Osteocyte (in vitro differentiated cells): ENCODE measurements at regions not wholly inside any gene's neighbourhood (a gene's known extent, or its start where the extent isn't known, plus 50 kb on each side); places are given as distances from the start of the nearest gene placed in this dataset.

Source experiments
- DNase-seq: peaks from one replicate; pipeline ENCODE4 v3.0.0; 2021; ENCODE audit warnings: mixed read lengths; ENCODE audit not compliant: unreplicated experiment; ENCODE audit errors: extremely low spot score
- H3K27ac Mint-ChIP-seq: one replicate; pipeline ENCODE4 v1.8.0; 2021; ENCODE audit warnings: mild to moderate bottlenecking, mixed read lengths; ENCODE audit not compliant: unreplicated experiment
- H3K27me3 Mint-ChIP-seq: one replicate; pipeline ENCODE4 v1.8.0; 2021; ENCODE audit warnings: mixed read lengths; ENCODE audit not compliant: unreplicated experiment
- H3K36me3 Mint-ChIP-seq: one replicate; pipeline ENCODE4 v1.8.0; 2021; ENCODE audit warnings: mixed read lengths; ENCODE audit not compliant: unreplicated experiment
- H3K4me1 Mint-ChIP-seq: one replicate; pipeline ENCODE4 v1.8.0; 2021; ENCODE audit warnings: mixed read lengths; ENCODE audit not compliant: unreplicated experiment
- H3K4me3 Mint-ChIP-seq: one replicate; pipeline ENCODE4 v1.8.0; 2021; ENCODE audit warnings: mild to moderate bottlenecking, moderate library complexity, mixed read lengths; ENCODE audit not compliant: unreplicated experiment
- H3K9me3 Mint-ChIP-seq: one replicate; pipeline ENCODE4 v1.8.0; 2021; ENCODE audit warnings: mixed read lengths; ENCODE audit not compliant: unreplicated experiment
- CTCF ChIP-seq: fragments of 200-600 bp; sonication (generic); IDR thresholded peaks from 2 replicates; pipeline ENCODE4 v1.5.0; 2021; ENCODE audit warnings: antibody characterized with exemption, mild to moderate bottlenecking, moderate library complexity

GRCh38 chr15:70251246-70251990, 153.7 kb upstream of the TLE3 start:
- Mint-ChIP-seq H3K4me3 (no peak overlapping the region), H3K27ac (no peak overlapping the region), H3K27me3 (peaks cover 50% of the 10 kb centered on the region), H3K36me3 (no peaks in the 10 kb centered on the region), H3K9me3 (no peaks in the 10 kb centered on the region), H3K4me1 (no peaks in the 10 kb centered on the region)
- DNase-seq = no peak
- no peak for TF ChIP-seq CTCF

GRCh38 chr15:70250208-70251201, 152.8 kb upstream of the TLE3 start:
- DNase-seq = no peak
- Mint-ChIP-seq H3K4me3 (no peak overlapping the region), H3K9me3 (no peaks in the 10 kb centered on the region), H3K27me3 (peaks cover 41% of the 10 kb centered on the region), H3K36me3 (no peaks in the 10 kb centered on the region), H3K4me1 (peaks cover 7% of the 10 kb centered on the region), H3K27ac (no peak overlapping the region)
- no peak for TF ChIP-seq CTCF

GRCh38 chr15:70249616-70250015, 151.9 kb upstream of the TLE3 start:
- no peak for DNase-seq
- Mint-ChIP-seq H3K4me3 (no peak overlapping the region), H3K4me1 (peaks cover 7% of the 10 kb centered on the region), H3K27me3 (peaks cover 33% of the 10 kb centered on the region), H3K9me3 (no peaks in the 10 kb centered on the region), H3K27ac (no peak overlapping the region), H3K36me3 (no peaks in the 10 kb centered on the region)
- TF ChIP-seq CTCF = no peak

GRCh38 chr15:70248116-70249025, 150.7 kb upstream of the TLE3 start:
- Mint-ChIP-seq H3K27me3 (peaks cover 23% of the 10 kb centered on the region), H3K4me1 (peaks cover 13% of the 10 kb centered on the region), H3K9me3 (no peaks in the 10 kb centered on the region), H3K36me3 (no peaks in the 10 kb centered on the region), H3K4me3 (no peak overlapping the region), H3K27ac (no peak overlapping the region)
- no peak for TF ChIP-seq CTCF
- DNase-seq = no peak
